ENCODE measurements at regions not wholly inside any gene's neighbourhood (a gene's known extent, or its start where the extent isn't known, plus 50 kb on each side); places are given as distances from the start of the nearest gene placed in this dataset.
A peak's percentile ranks its signal among the peaks of the same experiment; 100 is the strongest.

DNA sequence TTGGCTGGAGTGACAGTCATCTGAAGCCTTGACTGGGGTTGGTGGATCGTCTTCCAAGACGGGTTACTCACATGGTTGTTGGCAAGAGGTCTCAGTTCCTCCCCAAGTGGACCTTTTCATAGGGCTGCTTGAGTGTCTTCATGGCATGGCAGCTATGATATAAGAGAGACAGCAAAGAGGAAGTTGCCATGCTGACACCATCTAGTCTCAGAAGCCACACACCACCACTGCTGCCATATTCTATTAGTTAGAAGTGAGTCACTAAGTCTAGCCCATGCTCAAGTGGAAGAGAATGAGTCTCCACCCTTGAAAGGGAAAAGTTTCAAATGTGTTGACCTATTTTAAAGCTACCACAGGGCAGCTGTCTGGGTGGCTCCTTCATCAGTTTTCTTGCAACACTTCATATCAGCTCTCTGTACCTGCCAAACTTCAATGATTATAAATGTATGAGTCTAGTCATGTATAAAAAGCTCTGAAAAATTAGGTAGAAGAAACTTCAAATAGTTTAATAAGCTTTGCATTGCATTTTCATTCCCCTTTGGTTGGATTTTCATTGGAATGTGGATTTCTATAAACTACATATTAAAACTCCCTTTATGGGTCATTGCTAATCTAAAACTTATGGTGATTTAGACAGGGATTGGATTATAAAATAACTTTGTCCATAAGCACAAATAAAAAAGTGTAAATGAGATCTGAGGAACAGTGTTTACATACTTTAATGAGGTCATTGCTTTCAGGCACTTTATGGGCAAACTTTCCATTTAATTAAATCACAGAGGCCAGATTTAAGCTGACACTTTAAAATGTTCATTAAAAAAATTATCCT lies 68.0 kb upstream of the ATXN3L start:
- Mint-ChIP-seq H3K36me3 (ENCODE audit: low read depth) (peaks cover 7% of the 10 kb centered on the region), H3K4me1 (peaks cover 43% of the 10 kb centered on the region), H3K4me3 (no peak overlapping the region), H3K27ac (ENCODE audit: unreplicated experiment) (no peak overlapping the region), H3K27me3 (ENCODE audit: low read depth) (no peaks in the 10 kb centered on the region), H3K9me3 (peaks cover 14% of the 10 kb centered on the region)
- TF ChIP-seq, protein P1, sequence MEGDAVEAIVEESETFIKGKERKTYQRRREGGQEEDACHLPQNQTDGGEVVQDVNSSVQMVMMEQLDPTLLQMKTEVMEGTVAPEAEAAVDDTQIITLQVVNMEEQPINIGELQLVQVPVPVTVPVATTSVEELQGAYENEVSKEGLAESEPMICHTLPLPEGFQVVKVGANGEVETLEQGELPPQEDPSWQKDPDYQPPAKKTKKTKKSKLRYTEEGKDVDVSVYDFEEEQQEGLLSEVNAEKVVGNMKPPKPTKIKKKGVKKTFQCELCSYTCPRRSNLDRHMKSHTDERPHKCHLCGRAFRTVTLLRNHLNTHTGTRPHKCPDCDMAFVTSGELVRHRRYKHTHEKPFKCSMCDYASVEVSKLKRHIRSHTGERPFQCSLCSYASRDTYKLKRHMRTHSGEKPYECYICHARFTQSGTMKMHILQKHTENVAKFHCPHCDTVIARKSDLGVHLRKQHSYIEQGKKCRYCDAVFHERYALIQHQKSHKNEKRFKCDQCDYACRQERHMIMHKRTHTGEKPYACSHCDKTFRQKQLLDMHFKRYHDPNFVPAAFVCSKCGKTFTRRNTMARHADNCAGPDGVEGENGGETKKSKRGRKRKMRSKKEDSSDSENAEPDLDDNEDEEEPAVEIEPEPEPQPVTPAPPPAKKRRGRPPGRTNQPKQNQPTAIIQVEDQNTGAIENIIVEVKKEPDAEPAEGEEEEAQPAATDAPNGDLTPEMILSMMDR (conservative IDR thresholded peaks at IDR 0.05) = no peak
- DNase-seq (ENCODE audit: low read depth, low spot score) = no peak

DNA sequence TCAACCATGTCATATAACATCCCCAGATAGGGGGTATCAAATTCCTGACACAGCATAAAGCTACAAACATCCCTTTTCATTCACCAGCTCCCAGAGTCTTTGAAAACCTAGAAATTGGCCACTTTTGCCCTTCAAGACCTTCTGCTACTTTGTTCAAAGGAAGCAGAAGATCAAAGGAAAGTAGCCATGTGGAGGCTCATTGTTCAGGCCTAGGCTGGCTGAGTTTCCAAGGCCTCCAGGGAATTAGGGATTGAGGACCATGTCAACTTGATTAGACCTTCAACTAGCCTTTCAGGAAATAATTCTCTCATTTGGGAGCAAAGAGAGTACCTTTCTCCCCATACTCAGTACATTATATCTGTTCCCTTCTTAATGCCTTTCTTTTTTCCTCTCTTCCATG lies 66.8 kb upstream of the ATXN3L start:
- TF ChIP-seq, protein P1 (conservative IDR thresholded peaks at IDR 0.05) = no peak
- DNase-seq (ENCODE audit: low read depth, low spot score) = no peak
- peak overlapping the region; percentile 39 for H3K27ac Mint-ChIP-seq (ENCODE audit: unreplicated experiment)
- peaks cover 51% of the 10 kb centered on the region for H3K4me1 Mint-ChIP-seq
- H3K9me3 Mint-ChIP-seq = peaks cover 10% of the 10 kb centered on the region
- peak overlapping the region; percentile 0 for H3K4me3 Mint-ChIP-seq
- peaks cover 7% of the 10 kb centered on the region for H3K36me3 Mint-ChIP-seq (ENCODE audit: low read depth)
- no peaks in the 10 kb centered on the region for H3K27me3 Mint-ChIP-seq (ENCODE audit: low read depth)

DNA sequence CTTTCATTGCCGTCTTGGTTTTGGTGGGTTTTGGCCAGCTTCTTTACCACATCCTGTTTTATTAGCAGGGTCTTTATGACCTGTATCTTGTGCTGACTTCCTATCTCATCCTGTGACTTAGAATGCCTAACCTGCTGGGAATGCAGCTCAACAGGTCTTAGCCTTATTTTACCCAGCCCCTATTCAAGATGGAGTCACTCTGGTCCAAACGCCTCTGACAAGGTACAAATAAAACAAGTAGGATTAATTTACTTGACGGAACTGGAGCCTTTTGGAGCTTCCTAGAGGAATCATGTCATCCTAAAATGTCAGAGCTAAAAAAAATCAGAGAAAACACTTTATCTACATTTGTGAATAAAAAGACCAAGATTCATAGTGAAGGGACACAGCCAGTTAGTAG lies 66.2 kb upstream of the ATXN3L start:
- TF ChIP-seq, protein P1 (conservative IDR thresholded peaks at IDR 0.05) = no peak
- H3K36me3 Mint-ChIP-seq (ENCODE audit: low read depth) = peaks cover 7% of the 10 kb centered on the region
- H3K4me1 Mint-ChIP-seq = peaks cover 51% of the 10 kb centered on the region
- no peak for DNase-seq (ENCODE audit: low read depth, low spot score)
- no peak overlapping the region for H3K27ac Mint-ChIP-seq (ENCODE audit: unreplicated experiment)
- H3K9me3 Mint-ChIP-seq = peaks cover 10% of the 10 kb centered on the region
- H3K4me3 Mint-ChIP-seq = no peak overlapping the region
- no peaks in the 10 kb centered on the region for H3K27me3 Mint-ChIP-seq (ENCODE audit: low read depth)

DNA sequence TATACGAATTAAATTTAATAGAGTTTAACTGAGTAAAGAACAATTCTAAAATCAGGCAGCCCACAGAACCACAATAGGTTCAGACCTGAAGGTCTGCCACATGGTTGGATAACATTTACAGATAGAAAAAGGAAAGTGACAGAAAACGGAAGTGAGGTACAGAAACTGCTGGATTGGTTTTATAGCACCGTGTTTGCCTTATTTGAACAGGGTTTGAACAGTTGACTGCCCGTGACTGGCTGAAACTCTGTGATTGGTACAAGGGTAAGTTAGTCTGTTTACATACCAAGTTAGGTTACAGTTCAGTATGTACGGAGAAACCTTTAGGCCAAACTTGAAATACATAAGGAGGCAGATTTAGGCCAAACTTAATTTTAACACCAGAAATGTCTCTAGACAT lies 64.1 kb upstream of the ATXN3L start:
- peaks cover 3% of the 10 kb centered on the region for H3K9me3 Mint-ChIP-seq

DNA sequence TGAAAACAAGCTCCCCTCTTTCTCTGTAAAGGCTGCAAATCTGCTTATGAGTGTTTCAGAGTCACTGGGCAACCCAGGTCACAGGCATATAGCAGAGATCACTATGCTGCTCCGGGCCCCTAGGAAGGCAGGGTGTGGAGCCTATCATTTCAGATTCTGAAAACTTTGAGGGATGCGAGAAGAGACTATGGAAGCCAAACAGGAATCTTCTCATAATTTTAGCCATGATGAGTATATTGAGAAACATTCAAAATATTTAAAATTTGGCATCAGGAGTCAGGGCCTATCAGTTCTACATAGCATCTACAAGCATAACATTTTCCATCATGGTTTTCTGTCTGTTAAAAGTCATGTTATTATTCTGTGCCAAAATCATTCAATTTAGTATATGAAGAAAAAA lies 61.7 kb upstream of the ATXN3L start:
- TF ChIP-seq, protein P1 (conservative IDR thresholded peaks at IDR 0.05) = no peak
- DNase-seq (ENCODE audit: low read depth, low spot score) = no peak
- Mint-ChIP-seq H3K36me3 (ENCODE audit: low read depth) (no peaks in the 10 kb centered on the region), H3K4me3 (no peak overlapping the region), H3K9me3 (peaks cover 6% of the 10 kb centered on the region), H3K27me3 (ENCODE audit: low read depth) (no peaks in the 10 kb centered on the region), H3K27ac (ENCODE audit: unreplicated experiment) (no peak overlapping the region), H3K4me1 (peaks cover 34% of the 10 kb centered on the region)

More for the DNA sequence above, 64.1 kb upstream of the ATXN3L start:
- Mint-ChIP-seq H3K27me3 (ENCODE audit: low read depth) (no peaks in the 10 kb centered on the region), H3K27ac (ENCODE audit: unreplicated experiment) (peak overlapping the region; percentile 10), H3K4me1 (peaks cover 52% of the 10 kb centered on the region), H3K36me3 (ENCODE audit: low read depth) (no peaks in the 10 kb centered on the region), H3K4me3 (no peak overlapping the region)
- no peak for DNase-seq (ENCODE audit: low read depth, low spot score)
- TF ChIP-seq, protein P1 (conservative IDR thresholded peaks at IDR 0.05) = no peak

Measured in neural crest cell (in vitro differentiated cells).